GM18870 (cell line): ENCODE measurements at regions not wholly inside any gene's neighbourhood (a gene's known extent, or its start where the extent isn't known, plus 50 kb on each side); places are given as distances from the start of the nearest gene placed in this dataset.

ENCODE experiments used
- ATAC-seq: cut with Tn5 transposase; IDR thresholded peaks from one replicate; pipeline ENCODE4 v1.9.1; 2021; ENCODE audit warnings: moderate library complexity; ENCODE audit not compliant: unreplicated experiment

DNA sequence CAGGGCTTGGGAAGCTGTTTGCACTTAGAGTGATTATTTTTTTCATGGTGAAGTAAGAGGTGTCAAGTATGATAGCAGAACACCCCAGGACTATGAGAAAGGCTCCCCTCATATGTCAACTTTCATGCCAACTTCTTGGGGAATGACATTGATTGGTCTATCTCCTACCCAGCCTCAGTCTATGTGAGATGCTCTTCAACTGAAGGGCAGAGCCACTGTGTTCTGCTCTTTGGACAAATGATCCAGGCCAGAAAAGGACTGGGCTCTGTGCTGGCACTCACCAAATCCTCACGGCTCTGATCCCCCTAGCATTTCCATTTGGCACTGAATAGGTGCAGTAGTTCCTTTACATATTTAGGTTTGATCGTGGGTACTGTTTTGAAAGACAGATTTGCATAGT lies 151.1 kb downstream of the DMRT2 start:
- ATAC-seq = no peak

DNA sequence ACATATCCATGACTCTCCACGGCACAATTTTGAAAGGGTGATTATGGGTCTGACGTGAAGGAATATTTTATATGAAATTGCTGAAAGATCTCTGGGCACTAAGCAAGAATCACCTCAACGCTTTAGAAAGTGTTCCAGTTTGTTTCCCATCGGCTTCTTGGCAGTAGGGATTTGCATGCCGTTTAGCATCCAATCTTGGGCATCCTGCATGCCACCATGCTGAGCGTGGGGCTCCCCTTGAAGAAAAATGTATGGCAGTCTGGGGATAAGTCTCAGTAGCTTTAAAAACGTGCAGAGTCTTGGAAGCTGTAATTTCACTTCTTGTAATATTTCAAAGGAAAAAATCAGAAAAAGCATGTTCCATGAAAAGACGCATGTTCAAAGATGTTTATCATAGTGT lies 151.7 kb downstream of the DMRT2 start:
- ATAC-seq = no peak

DNA sequence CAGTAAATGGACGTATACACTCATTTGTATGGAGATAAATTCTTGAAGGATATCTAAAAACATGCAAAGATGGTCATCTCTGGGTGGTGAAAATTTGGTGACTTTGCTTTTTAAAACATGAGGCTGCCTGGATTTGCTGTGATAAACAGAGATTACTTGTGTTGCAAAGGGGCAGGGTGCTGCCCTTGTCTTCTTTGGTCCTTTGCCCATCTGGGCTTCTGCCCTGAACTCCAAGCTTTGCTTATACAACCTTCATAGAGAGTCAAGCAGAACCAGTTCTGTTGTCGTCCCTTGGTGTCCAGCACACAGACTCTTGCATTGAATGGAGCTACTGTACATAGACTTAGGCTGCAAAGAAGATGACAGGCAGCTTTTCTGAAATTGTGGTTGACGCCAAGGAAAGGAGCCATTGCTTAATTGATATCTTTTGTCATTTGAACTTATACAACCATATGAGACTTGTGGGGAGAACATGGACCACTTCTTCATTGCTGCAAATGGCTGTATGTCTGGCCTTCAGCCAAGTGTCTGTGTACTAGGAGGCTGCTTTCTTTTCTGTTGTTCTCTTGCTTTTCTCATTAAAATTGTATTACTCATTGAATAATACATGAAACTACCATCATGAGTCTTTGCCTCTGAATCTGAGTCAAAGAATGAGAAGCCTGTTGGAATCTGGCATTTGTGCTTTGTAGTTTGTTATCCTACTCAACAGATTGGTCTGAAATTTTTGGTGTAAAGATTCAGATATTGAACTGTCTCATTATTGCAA lies 152.5 kb downstream of the DMRT2 start:
- no peak for ATAC-seq

DNA sequence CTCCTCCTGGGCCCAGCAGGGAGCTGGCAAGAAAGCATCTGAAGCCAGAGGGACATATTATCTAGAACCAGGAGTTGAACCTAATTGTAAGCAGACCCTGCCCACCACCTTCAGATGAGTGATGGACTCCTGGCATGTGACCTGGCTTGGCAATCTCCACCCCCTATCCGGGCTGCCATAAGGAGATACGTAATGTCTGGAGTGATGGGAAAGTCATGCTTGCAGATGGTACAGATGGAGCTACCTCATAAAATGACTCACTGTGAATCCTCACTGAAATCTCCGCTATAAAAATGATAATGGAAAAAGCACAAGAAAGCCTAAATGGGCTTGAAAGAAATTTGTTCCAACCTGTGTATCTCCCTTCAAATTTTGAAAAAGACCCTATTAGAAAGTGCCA lies 157.5 kb downstream of the DMRT2 start:
- ATAC-seq = no peak

DNA sequence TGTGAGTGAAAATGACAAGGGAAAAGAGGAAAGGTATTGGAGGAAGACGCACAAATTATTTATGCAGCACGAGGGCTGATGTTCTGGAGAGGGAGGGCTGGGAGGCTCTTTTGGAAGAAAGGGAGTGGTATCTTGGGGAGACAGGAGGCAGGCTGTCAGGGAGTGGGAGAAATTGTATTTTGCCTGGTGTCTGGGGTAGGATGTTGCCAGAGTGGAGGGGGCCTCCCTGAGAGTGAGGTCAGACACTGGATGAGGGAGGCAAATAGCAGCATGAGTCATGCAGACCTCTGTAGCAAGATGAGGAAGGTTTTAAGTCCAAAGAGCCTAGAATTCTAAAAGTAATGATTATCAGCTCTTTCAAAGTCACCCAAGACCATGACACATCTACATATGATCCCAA lies 158.0 kb downstream of the DMRT2 start:
- no peak for ATAC-seq

DNA sequence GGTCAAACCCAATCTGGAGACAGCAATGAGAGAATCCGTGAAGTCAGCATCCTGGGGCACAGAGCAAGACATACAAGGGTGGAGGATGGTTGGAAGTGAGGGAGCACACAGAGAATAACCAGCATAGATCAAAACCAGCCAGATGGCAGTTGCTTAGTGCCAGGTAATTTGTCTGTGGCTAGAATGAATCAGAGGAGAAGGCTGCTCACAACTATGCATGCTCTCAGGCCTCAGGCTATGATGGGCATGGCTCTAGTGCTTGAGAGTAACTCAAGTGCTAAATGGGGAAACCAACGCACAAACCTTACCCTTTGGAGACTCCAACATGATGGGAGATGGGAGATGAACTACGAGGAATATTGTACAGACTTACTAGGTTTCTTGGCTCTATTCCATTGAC lies 160.8 kb downstream of the DMRT2 start:
- no peak for ATAC-seq

DNA sequence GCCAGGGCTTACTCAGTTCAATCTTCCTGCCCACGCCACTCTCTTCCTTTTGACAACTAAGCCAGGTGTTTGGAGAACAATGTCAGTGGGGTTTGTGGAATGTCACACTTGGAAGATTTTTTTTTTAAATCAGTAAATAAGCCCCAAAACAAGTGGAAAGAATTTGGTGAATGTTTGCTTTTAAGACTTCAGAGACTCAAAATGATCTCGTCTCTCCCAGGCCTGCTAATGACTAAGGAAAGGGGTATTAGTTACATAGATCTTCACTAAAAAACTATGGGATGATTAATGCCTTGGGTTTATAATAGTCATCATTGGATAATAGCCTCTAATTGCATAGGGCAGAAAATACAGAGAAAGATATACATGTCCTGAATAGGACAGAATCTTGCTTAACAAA lies 166.4 kb downstream of the DMRT2 start:
- ATAC-seq = no peak

DNA sequence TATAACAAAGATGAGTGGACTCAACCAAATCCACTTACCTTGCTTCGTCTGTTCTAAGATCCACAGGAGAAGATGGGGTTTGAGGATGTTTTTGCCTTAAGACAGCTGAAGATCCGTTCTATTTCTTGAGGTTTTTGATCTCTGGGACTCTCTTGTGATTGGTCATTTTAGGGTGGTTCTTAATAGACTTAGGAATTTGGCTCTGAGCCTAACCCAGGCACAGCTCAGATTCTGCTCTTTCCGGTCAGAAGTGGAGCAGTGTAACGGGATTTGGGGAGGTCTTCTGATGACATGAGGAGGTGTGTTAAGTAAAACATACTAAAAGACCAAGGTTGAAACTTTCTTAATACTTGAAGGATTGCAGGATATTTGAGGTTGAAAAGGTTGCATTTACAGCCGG lies 166.9 kb downstream of the DMRT2 start:
- no peak for ATAC-seq

DNA sequence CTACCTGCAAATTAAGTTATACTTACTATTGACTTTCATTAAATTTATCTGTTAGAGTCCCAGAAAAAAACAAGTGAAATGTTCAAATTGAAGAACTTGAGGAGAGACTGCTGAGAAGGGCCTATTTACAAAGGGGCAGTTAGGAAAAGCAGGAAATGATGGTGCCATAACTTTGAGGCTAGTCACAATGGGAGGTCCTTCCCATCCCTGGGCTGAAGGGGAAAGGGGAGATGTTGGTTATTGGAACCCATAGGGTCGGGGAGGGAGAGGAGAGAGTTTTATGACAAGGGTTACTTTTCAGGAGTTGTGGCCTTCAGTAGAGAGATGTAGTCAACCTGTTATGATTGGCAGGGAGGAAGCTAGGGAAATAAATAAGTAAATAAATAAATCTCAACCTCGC lies 169.1 kb downstream of the DMRT2 start:
- ATAC-seq = no peak

DNA sequence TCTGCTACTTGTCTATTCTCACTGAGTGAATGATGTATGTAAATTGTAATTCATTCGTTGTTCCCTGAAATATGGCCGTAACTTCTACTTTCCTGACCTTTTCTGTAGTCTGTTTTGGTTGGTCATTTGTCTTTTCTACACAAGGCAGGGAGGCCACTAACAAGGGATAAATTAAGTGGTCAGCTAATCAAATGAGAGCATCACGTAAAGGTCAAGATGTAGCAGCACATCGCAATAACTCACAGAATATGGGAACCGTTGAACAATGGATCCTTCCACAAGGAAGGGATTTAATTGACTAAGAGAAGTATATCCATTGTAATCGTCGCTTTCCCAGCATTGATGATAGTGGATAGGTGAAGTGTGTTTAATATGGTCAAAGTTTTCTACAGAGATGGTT lies 171.1 kb downstream of the DMRT2 start:
- ATAC-seq = no peak

DNA sequence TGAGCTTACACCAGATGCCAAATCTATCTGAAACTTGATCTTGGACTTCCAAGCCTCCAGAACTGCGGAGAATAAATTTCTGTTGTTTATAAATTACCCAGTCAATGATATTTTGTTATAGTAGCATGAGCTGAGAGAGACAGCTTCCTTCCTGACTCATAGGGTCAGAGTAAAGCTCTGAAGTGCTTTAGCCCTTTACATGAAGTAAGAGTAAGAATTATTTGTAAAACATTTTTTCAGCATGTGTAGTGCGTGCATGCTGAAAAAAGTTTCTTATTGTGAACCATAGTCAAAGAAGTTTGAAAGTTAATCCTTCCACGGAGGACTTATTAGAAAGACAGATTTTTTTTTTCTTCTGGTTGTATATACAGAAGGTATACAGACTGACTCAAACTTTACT lies 172.4 kb downstream of the DMRT2 start:
- ATAC-seq = no peak

DNA sequence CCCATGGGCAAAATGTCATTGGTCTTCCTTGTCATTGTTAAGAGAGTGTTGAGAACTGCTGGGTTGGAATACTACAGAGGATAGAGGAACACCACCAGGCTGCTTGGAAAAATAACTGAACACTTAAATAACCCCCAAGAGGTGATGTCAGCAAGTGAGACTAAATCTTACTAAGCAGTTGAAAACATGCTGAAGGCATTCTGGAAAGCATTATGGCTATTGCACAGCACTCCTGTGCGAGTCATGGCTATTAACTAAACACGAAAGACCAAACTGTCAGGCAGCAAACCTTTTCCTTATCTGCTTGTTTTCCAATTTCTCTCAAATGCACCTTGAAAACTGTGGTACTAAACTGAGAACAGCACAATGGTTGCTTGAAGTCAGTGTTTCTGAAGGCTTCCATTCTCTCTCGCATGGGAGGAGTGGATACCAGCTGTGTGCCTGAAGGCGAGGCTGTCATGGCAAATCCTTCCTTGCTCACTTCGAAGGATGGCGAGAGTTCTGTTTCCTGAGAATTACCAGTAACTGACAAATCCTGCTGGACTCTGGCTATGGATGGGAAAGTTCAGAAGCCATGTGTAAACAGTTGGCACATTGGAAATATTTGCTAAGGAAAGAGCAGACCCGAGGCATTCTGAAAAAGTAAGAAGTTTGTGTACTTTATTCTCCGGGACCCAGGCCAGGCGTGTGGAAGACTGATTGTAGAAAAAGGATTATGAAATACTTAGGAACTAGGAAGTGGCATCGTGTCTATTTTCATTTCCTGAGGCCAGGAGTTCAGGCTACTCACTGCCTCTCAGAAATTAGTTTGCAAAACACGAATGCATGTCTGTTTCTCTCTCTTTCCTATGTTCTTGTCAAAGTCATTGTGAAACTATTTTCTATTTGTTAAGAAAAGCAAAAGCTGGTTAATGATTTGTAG lies 182.1 kb downstream of the DMRT2 start:
- ATAC-seq = peak; percentile 69

DNA sequence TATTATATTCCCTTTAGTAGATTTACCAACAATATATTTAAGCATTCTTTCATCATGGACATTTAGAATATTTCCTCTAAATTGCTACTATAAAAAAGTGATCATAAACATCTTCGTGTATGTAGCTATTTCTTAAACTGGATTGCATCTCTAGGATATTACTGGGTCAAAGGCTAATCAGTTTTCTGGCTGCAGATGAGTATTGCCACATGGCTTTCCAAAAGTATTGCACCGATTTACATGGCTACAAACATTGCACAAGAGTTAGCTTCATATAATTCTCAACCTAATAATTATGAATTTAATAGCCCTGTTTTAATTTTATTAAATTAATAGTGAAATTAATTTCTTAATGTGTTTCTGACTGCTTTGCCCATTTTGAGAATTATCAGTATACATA lies 183.4 kb downstream of the DMRT2 start:
- no peak for ATAC-seq

DNA sequence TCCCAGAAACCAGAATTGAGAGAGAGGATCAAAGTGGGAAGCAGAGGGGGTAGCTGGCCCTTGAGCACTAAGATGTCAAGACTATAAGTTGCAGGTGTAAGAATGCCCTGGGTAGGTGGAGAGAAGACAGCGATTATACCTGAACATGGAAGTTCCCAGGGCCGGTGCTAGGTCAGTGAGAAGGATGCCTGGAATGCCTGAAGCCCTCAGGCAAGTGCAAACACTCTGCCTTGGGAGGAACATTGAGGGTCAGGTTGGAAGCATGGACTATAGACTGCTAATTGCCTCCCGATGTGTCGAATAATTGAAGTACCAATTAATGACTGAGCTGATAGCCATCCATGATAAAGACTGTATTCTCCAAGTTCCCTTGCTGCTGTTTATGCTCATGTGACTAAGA lies 185.5 kb downstream of the DMRT2 start:
- ATAC-seq = no peak

DNA sequence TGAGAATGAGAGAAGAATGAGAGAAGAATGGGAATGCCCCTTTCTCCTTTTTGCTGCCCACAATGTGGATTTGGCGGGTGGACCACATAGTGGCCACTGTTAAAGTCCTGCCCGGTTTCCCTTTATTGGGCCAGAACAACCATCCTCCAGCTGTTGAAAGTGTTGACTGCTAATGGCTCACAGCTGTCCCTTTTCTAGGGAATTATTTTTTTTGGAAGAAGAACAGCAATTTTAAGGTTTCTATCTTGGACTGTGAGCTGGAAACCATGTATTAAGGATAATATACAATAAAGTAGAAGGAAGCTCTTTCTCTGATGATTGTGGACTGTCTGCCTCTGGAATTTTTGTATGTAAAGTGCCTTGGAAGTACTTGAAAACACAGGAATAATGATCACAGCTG lies 185.9 kb downstream of the DMRT2 start:
- no peak for ATAC-seq

DNA sequence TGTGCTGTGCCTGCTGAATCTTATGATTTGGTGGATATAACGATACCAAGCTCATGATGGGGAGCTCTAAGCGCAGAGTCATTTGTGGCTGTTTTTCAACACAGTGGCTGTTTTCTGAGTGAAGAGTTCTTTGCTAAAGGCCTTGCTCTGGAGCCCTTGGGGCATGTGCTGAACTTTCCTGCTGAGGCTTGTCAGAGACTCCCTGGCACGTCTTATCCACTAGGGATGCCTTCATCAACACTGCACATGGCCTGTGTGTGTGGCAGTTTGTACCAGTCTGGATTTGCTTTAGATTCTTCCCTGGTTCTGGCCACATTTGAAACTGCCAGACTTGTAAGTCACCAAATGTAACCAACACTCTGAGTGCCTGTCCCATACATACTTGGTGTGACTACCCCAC lies 188.2 kb downstream of the DMRT2 start:
- ATAC-seq = no peak

DNA sequence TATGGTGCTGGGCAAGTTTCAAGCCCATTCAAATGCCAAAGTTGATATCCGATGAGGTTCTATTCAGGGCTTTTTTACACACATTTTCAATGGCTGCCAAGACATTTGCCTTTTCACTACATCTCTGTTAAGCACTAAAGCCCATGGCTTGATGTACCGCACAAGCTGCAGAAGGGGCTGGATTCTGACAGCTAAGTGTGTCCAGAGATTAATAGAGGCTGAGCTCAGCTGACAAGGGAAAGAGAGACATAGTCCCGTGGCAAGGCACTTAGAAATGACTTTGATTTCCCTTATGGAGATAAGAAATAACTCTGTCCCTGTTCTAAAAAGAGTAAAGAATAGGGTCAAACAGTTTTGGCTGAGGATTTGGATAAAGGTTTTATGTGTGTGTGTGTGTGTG lies 198.6 kb downstream of the DMRT2 start:
- ATAC-seq = no peak

DNA sequence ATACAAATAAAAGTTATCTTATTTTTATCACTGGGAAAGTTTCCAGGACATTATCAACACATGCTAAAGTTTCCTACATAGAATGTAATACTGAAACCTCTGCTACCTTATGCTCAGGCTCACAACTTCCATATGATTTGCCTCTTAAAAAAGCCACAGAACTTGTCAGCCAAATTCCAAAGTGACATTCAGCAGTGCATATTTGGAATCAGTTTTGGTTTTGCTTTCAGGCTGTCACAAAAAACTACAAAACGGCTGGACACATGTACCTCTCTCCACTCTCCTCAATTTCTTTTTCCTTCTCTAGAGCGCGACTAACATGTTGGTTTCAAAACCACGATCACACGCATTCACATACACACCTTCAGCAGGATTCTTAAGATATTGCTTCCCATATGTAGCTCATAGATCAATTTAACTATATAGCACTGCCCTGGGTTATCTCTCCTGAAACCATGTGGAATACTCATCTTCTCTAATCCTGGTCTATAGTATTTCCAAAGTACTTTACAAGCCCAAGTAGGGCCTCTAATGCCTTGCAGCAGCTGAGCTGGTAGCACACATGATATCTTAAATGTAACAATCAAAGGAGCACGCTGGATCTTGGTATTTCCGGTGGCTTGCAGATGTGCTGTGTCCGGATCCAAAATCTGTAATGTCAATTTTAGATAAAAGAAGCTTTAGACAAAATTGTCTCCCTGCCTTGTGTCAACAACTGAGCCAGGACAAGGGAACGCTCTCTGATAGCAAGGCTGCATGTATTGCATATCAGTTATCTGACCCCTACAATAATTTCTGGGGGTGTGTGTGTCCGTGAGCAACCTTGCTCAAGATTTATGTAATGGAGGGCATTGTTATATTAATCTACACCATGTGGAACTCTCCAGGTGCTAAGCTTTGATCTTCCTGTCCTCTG lies 203.2 kb downstream of the DMRT2 start:
- no peak for ATAC-seq

DNA sequence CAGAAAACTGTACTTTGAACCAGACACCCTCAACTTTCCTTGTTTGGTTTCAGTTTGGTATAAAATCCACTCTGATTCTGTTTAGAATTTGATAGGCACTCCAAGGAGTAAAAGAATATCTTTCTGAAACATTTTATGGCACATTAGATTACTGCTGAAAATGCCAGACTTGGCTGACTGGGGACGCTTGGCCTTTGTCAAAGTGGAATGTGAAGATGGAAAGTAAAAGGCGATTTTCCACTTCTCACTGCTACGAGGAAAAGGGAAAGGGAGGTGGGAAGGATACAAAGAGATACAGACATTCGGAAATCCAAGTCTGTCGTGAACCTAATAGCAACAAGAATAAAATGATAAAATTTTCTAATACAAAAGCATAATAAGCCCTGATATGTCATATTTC lies 203.9 kb downstream of the DMRT2 start:
- ATAC-seq = no peak

DNA sequence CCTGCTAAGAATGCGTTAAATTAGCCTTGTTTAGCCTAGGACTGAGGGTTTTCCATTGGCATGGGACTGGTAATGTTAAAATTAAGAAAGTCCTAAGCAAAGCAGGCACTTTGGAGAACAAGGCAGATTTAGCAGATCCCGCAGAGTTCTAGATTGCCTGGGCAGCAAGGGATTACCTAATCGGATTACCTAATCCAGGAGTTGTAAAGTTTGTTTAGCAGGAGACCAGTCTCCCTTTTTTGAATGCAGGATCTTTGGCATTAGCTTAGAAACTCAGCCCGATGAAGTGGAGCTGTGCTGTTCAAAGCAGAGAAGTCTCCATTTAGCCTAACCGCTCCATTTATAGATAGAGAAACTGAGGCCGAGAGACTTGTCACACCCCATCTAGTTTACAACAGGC lies 206.0 kb downstream of the DMRT2 start:
- ATAC-seq = no peak

DNA sequence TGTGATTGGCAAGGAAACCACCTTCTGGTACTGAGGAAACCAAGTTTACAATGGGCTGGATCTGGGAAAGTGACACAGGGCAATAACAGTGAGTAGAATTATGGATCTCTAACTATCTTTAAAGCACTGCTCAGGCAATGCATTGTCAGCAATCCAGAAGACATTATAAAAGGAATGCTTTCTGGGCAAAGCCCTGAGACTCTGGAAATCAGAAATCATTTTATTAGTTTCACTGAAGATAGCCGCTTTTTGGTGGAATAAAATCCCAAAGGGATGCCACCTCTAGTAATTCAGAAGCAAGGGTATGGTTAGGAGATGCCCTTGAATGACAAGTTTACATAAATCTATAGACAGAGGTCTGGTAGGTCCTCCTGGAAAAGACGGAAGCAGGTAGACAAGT lies 211.1 kb downstream of the DMRT2 start:
- no peak for ATAC-seq
